Thyroid gland (tissue), 4 donors: ENCODE measurements at regions not wholly inside any gene's neighbourhood (a gene's known extent, or its start where the extent isn't known, plus 50 kb on each side); places are given as distances from the start of the nearest gene placed in this dataset.

Experiments used
- CTCF ChIP-seq, 6 experiments: fragments of 200-600 bp in 3 of 6; fragments of 450-650 bp in 3 of 6; sonication (generic) in 3 of 6; IDR thresholded peaks; one replicate each; pipeline ENCODE4 v1.5.1; 2016 to 2019; ENCODE audit warnings: antibody characterized with exemption in 6 of 6, mild to moderate bottlenecking in 2 of 6, inconsistent platforms in 1 of 6, moderate library complexity in 1 of 6
- POLR2A ChIP-seq, 2 donors: fragments of 450-650 bp; IDR thresholded peaks; one replicate each; pipeline ENCODE4 v1.6.1; 2017; ENCODE audit warnings: antibody characterized with exemption in 2 of 2, mild to moderate bottlenecking in 2 of 2, moderate library complexity in 1 of 2

DNA sequence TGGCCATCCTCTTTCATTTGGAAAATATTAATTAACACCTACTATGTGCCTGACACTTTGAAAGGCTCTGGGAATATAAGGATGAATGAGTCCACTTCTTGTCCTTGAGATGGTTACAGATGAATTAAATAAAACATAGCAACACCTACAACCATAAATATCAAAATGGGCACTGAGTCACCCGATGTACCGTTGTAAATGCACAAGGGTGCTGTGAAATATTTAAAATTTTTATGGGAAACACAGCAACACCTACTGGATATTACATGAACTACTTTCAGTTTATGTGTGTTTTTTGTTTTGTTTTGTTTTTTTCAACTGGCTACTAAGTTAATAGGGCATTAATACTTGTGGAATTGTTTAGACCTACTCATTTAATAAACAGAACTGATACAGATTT is 239.0 kb upstream of the NAALADL2 start:
- TF ChIP-seq POLR2A (IDR thresholded peaks at IDR 0.05) (no peak), CTCF (IDR thresholded peaks at IDR 0.05) (no peak)
